ENCODE measurements at regions not wholly inside any gene's neighbourhood (a gene's known extent, or its start where the extent isn't known, plus 50 kb on each side); places are given as distances from the start of the nearest gene placed in this dataset.

- TF ChIP-seq CTCF (IDR thresholded peaks at IDR 0.05): no peak
- H3K9me3 Mint-ChIP-seq (ENCODE audit: unreplicated experiment): no peaks in the 10 kb centered on the region
- H3K4me1 Mint-ChIP-seq (ENCODE audit: unreplicated experiment): peaks cover 3% of the 10 kb centered on the region
- H3K36me3 Mint-ChIP-seq (ENCODE audit: unreplicated experiment): no peaks in the 10 kb centered on the region
- peaks cover 6% of the 10 kb centered on the region for H3K27me3 Mint-ChIP-seq (ENCODE audit: unreplicated experiment)
- DNase-seq (ENCODE audit: extremely low spot score, unreplicated experiment): no peak
- no peak overlapping the region for H3K4me3 Mint-ChIP-seq (ENCODE audit: unreplicated experiment)
- no peak overlapping the region for H3K27ac Mint-ChIP-seq (ENCODE audit: unreplicated experiment)
Observed at GRCh38 chr16:81174644-81175324, 63.7 kb upstream of the BCO1 start.

- Mint-ChIP-seq H3K4me3 (ENCODE audit: unreplicated experiment) (no peak overlapping the region), H3K4me1 (ENCODE audit: unreplicated experiment) (peaks cover 3% of the 10 kb centered on the region), H3K9me3 (ENCODE audit: unreplicated experiment) (no peaks in the 10 kb centered on the region), H3K27ac (ENCODE audit: unreplicated experiment) (no peak overlapping the region), H3K36me3 (ENCODE audit: unreplicated experiment) (no peaks in the 10 kb centered on the region), H3K27me3 (ENCODE audit: unreplicated experiment) (peaks cover 6% of the 10 kb centered on the region)
- TF ChIP-seq CTCF (IDR thresholded peaks at IDR 0.05): no peak
- DNase-seq (ENCODE audit: extremely low spot score, unreplicated experiment): no peak
Observed at GRCh38 chr16:81172769-81173658, 65.5 kb upstream of the BCO1 start.

- peaks cover 6% of the 10 kb centered on the region for H3K27me3 Mint-ChIP-seq (ENCODE audit: unreplicated experiment)
- no peaks in the 10 kb centered on the region for H3K9me3 Mint-ChIP-seq (ENCODE audit: unreplicated experiment)
- H3K36me3 Mint-ChIP-seq (ENCODE audit: unreplicated experiment): no peaks in the 10 kb centered on the region
- no peak overlapping the region for H3K4me3 Mint-ChIP-seq (ENCODE audit: unreplicated experiment)
- peaks cover 3% of the 10 kb centered on the region for H3K4me1 Mint-ChIP-seq (ENCODE audit: unreplicated experiment)
- no peak for TF ChIP-seq CTCF (IDR thresholded peaks at IDR 0.05)
- H3K27ac Mint-ChIP-seq (ENCODE audit: unreplicated experiment): no peak overlapping the region
- no peak for DNase-seq (ENCODE audit: extremely low spot score, unreplicated experiment)
Observed at GRCh38 chr16:81170824-81171223, 67.7 kb upstream of the BCO1 start.

- H3K9me3 Mint-ChIP-seq (ENCODE audit: unreplicated experiment): no peaks in the 10 kb centered on the region
- DNase-seq (ENCODE audit: extremely low spot score, unreplicated experiment): no peak
- no peaks in the 10 kb centered on the region for H3K36me3 Mint-ChIP-seq (ENCODE audit: unreplicated experiment)
- no peak overlapping the region for H3K27ac Mint-ChIP-seq (ENCODE audit: unreplicated experiment)
- no peak overlapping the region for H3K4me3 Mint-ChIP-seq (ENCODE audit: unreplicated experiment)
- H3K27me3 Mint-ChIP-seq (ENCODE audit: unreplicated experiment): peaks cover 13% of the 10 kb centered on the region
- H3K4me1 Mint-ChIP-seq (ENCODE audit: unreplicated experiment): no peaks in the 10 kb centered on the region
- no peak for TF ChIP-seq CTCF (IDR thresholded peaks at IDR 0.05)
Observed at GRCh38 chr16:81168406-81168805, 70.1 kb upstream of the BCO1 start.

GRCh38 chr16:81167851-81168250 lies 70.6 kb upstream of the BCO1 start:
- Mint-ChIP-seq H3K4me1 (ENCODE audit: unreplicated experiment) (no peaks in the 10 kb centered on the region), H3K36me3 (ENCODE audit: unreplicated experiment) (no peaks in the 10 kb centered on the region), H3K27me3 (ENCODE audit: unreplicated experiment) (peaks cover 13% of the 10 kb centered on the region), H3K4me3 (ENCODE audit: unreplicated experiment) (no peak overlapping the region), H3K9me3 (ENCODE audit: unreplicated experiment) (no peaks in the 10 kb centered on the region), H3K27ac (ENCODE audit: unreplicated experiment) (no peak overlapping the region)
- no peak for DNase-seq (ENCODE audit: extremely low spot score, unreplicated experiment)
- no peak for TF ChIP-seq CTCF (IDR thresholded peaks at IDR 0.05)
